ENCODE measurements at regions not wholly inside any gene's neighbourhood (a gene's known extent, or its start where the extent isn't known, plus 50 kb on each side); places are given as distances from the start of the nearest gene placed in this dataset.

DNA sequence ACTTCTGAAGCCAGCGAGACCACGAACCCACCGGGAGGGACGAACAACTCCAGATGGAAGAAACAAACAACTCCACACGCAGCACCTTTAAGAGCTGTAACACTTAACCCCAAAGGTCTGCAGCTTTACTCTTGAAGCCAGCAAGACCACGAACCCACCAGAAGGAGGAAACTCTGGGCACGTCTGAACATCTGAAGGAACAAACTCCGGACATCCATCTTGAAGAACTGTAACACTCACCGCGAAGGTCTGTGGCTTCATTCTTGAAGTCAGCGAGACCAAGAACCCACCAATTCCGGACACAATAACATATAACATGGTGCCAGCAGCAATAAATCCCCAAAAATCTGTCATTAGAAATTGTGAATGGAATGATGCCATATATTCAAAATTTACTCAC lies 180.9 kb downstream of the TLE1 start:
- Histone ChIP-seq H3K9me2 (ENCODE audit: insufficient read depth) (no peaks in the 10 kb centered on the region), H3K27me3 (ENCODE audit: insufficient read depth, low read depth) (no peaks in the 10 kb centered on the region), H4K20me1 (ENCODE audit: insufficient read depth) (no peaks in the 10 kb centered on the region), H3K27ac (no peak overlapping the region), H3K4me3 (no peak overlapping the region), H3F3A (ENCODE audit: insufficient read depth, low read depth) (no peaks in the 10 kb centered on the region), H3K9me3 (ENCODE audit: insufficient read depth, low read depth) (no peaks in the 10 kb centered on the region; the same call in 1 of the 2 replicates), H3K79me2 (ENCODE audit: low read depth) (no peaks in the 10 kb centered on the region), H3K4me2 (no peak overlapping the region), H3K36me3 (ENCODE audit: low read depth) (no peaks in the 10 kb centered on the region), H2AFZ (no peak overlapping the region), H3K4me1 (replicated peaks; ENCODE audit: insufficient read depth) (no peaks in the 10 kb centered on the region)
- ChIA-PET CTCF (no interaction called here), POLR2A (ENCODE audit: unreplicated experiment) (no interaction called here)
- DNase-seq, result no peak
- no peak for TF ChIP-seq EZH2 (IDR thresholded peaks at IDR 0.05; ENCODE audit: low read depth)
- TF ChIP-seq, protein P1, sequence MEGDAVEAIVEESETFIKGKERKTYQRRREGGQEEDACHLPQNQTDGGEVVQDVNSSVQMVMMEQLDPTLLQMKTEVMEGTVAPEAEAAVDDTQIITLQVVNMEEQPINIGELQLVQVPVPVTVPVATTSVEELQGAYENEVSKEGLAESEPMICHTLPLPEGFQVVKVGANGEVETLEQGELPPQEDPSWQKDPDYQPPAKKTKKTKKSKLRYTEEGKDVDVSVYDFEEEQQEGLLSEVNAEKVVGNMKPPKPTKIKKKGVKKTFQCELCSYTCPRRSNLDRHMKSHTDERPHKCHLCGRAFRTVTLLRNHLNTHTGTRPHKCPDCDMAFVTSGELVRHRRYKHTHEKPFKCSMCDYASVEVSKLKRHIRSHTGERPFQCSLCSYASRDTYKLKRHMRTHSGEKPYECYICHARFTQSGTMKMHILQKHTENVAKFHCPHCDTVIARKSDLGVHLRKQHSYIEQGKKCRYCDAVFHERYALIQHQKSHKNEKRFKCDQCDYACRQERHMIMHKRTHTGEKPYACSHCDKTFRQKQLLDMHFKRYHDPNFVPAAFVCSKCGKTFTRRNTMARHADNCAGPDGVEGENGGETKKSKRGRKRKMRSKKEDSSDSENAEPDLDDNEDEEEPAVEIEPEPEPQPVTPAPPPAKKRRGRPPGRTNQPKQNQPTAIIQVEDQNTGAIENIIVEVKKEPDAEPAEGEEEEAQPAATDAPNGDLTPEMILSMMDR (conservative IDR thresholded peaks at IDR 0.05), result no peak
- no TSS peak for BruUV-seq (replicated peaks)
- intact Hi-C loops (cut with micrococcal nuclease; ENCODE audit: unreplicated experiment), result no loop called here

DNA sequence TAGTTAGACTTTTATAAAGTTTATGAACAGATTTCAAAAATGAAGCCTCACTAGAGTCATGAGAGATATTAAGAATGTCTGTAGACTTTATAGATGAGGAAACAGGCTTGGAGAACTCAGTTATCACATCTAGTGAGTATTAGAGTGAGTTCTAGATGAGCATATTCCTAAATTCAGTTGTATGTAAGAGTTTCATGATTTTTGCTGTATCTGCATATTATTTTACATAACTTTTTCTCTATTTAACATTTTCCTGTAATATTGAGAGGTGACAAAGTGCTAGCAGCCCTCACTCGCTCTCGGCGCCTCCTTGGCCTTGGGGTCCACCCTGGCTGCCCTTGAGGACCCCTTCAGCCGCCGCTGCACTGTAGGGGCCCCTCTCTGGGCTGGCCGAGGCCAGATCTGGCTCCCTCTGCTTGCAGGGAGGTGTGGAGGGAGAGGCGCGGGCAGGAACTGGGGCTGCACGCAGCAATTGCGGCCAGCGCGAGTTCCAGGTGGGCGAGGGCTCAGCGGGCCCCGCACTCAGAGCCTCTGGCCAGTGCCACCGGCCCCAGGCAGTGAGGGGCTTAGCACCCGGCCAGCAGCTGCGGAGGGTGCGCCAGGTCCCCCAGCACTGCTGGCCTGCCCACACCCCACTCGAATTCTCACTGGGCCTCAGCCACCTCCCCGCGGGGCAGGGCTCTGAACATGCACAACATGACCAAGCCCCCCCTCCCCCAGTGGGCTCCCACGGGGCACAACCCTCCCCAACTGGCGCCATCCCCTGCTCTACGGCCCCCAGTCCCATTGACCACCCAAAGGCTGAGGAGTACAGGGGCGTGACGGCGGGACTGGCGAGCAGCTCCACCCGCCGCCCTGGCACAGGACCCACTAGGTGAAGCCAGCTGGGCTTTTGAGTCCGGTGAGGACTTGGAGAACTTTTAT lies 182.1 kb downstream of the TLE1 start:
- intact Hi-C loops (cut with micrococcal nuclease; ENCODE audit: unreplicated experiment), result no loop called here
- H4K20me1 ChIP-seq (ENCODE audit: insufficient read depth), result no peaks in the 10 kb centered on the region
- no peak overlapping the region for H3K4me3 ChIP-seq
- H3K4me1 ChIP-seq (replicated peaks; ENCODE audit: insufficient read depth), result no peaks in the 10 kb centered on the region
- no peak for DNase-seq
- no peak overlapping the region for H3K27ac ChIP-seq
- POLR2A ChIA-PET (ENCODE audit: unreplicated experiment), result no interaction called here
- no peak overlapping the region for H2AFZ ChIP-seq
- H3K79me2 ChIP-seq (ENCODE audit: low read depth), result no peaks in the 10 kb centered on the region
- no peak for TF ChIP-seq EZH2 (IDR thresholded peaks at IDR 0.05; ENCODE audit: low read depth)
- TF ChIP-seq, protein P1 (conservative IDR thresholded peaks at IDR 0.05), result no peak
- H3K27me3 ChIP-seq (ENCODE audit: insufficient read depth, low read depth), result no peaks in the 10 kb centered on the region
- CTCF ChIA-PET, result no interaction called here
- H3K4me2 ChIP-seq, result no peak overlapping the region
- BruUV-seq (replicated peaks), result no TSS peak
- H3F3A ChIP-seq (ENCODE audit: insufficient read depth, low read depth), result no peaks in the 10 kb centered on the region
- no peaks in the 10 kb centered on the region for H3K36me3 ChIP-seq (ENCODE audit: low read depth)
- H3K9me3 ChIP-seq (ENCODE audit: insufficient read depth, low read depth), result no peaks in the 10 kb centered on the region; the same call in 1 of the 2 replicates
- H3K9me2 ChIP-seq (ENCODE audit: insufficient read depth), result no peaks in the 10 kb centered on the region

DNA sequence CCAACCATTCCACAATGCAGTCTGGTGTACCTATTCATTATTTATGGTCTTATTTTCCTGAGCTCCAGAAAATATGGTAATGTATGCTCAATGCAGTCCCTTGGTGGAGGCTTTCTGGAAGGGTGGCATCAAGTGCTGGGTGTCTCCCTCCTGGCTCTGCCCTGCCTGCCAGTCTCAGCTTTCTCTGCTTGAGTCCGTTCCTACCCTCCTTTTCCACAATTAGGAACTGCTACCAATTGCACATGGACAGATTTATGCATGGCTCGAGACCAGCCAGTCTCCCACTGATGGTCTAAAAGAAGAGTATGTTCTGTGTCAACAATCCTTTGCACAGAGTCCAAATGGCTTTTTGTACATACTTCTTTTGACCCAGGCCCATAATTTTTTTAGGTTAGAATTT lies 189.8 kb downstream of the TLE1 start:
- H3K4me3 ChIP-seq, result no peak overlapping the region
- H2AFZ ChIP-seq, result no peak overlapping the region
- ChIA-PET CTCF (no interaction called here), POLR2A (ENCODE audit: unreplicated experiment) (interaction anchor here (0.6 kb wide), 1 partner anchor 110 kb away, joined by 4 read pairs; no protein-coding TSS in a partner anchor)
- H3K9me2 ChIP-seq (ENCODE audit: insufficient read depth), result no peaks in the 10 kb centered on the region
- H3K79me2 ChIP-seq (ENCODE audit: low read depth), result no peaks in the 10 kb centered on the region
- H3K4me2 ChIP-seq, result no peak overlapping the region
- no peak for DNase-seq
- H3K27me3 ChIP-seq (ENCODE audit: insufficient read depth, low read depth), result no peaks in the 10 kb centered on the region
- no peaks in the 10 kb centered on the region for H3F3A ChIP-seq (ENCODE audit: insufficient read depth, low read depth)
- H3K9me3 ChIP-seq (ENCODE audit: insufficient read depth, low read depth), result no peaks in the 10 kb centered on the region
- H3K4me1 ChIP-seq (replicated peaks; ENCODE audit: insufficient read depth), result no peaks in the 10 kb centered on the region
- no peaks in the 10 kb centered on the region for H3K36me3 ChIP-seq (ENCODE audit: low read depth)
- TF ChIP-seq, protein P1 (conservative IDR thresholded peaks at IDR 0.05), result no peak
- TF ChIP-seq EZH2 (IDR thresholded peaks at IDR 0.05; ENCODE audit: low read depth), result no peak
- no peak overlapping the region for H3K27ac ChIP-seq
- no peaks in the 10 kb centered on the region for H4K20me1 ChIP-seq (ENCODE audit: insufficient read depth)
- no TSS peak for BruUV-seq (replicated peaks)
- intact Hi-C loops (cut with micrococcal nuclease; ENCODE audit: unreplicated experiment), result loop anchor here (10.0 kb wide), 1 partner anchor 185 kb away; no protein-coding TSS in a partner anchor
